Fibroblast of mammary gland (primary cell): ENCODE measurements at regions not wholly inside any gene's neighbourhood (a gene's known extent, or its start where the extent isn't known, plus 50 kb on each side); places are given as distances from the start of the nearest gene placed in this dataset.

ENCODE experiments used
- DNase-seq: peaks from one replicate; pipeline ENCODE4 v3.0.0-alpha.2; 2010; ENCODE audit warnings: low read depth
- H3K4me3 ChIP-seq: 2 replicates; pipeline ENCODE4 v1.5.1; 2011; ENCODE audit warnings: low read depth, mild to moderate bottlenecking, low read length, moderate library complexity; ENCODE audit not compliant: control insufficient read depth
- TF ChIP-seq, protein P1 (sequence below): conservative IDR thresholded peaks from 2 replicates; pipeline ENCODE4 v1.5.1; 2011; ENCODE audit warnings: low read depth, low read length, inconsistent platforms; ENCODE audit not compliant: control insufficient read depth, insufficient read depth

DNA sequence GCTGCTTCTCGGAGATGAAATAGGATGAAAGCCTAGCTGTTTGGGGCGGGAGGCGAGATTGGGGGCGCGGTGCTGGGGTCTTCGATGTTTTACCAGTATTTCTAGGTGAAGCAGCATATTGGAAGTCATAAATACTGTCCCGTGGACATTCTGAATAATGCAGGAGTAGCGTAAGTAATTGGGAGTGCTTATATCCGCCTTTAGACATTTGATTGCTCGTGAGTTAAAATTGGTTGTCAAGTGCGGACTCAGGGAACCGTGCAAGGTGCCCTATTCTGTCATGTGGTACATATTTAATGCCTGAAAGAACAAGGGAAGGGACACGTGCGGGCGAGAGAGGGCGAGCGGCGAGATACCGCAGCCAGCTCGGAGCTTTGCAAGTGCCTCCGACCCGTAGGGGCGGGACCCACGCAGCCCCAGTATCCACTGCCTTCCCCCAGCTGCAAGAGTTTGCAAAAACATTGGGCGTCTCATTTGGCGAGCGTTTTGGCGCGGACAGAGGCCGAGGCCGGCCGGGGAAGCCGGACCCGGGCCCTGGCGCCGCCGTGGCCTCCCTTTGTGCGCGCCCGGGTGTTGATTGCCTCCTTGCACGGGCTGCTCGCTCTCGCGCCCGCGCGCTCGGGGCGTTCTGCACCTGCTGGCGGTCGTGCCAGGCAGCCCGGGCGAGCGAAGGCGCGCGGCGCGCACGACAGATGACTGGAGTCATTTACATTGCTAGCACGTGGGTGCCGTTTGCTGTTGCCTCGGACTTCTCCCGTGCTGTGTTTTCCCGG, 849.8 kb upstream of the RBFOX1 start:
- DNase-seq = no peak
- TF ChIP-seq, protein P1, sequence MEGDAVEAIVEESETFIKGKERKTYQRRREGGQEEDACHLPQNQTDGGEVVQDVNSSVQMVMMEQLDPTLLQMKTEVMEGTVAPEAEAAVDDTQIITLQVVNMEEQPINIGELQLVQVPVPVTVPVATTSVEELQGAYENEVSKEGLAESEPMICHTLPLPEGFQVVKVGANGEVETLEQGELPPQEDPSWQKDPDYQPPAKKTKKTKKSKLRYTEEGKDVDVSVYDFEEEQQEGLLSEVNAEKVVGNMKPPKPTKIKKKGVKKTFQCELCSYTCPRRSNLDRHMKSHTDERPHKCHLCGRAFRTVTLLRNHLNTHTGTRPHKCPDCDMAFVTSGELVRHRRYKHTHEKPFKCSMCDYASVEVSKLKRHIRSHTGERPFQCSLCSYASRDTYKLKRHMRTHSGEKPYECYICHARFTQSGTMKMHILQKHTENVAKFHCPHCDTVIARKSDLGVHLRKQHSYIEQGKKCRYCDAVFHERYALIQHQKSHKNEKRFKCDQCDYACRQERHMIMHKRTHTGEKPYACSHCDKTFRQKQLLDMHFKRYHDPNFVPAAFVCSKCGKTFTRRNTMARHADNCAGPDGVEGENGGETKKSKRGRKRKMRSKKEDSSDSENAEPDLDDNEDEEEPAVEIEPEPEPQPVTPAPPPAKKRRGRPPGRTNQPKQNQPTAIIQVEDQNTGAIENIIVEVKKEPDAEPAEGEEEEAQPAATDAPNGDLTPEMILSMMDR = no peak

DNA sequence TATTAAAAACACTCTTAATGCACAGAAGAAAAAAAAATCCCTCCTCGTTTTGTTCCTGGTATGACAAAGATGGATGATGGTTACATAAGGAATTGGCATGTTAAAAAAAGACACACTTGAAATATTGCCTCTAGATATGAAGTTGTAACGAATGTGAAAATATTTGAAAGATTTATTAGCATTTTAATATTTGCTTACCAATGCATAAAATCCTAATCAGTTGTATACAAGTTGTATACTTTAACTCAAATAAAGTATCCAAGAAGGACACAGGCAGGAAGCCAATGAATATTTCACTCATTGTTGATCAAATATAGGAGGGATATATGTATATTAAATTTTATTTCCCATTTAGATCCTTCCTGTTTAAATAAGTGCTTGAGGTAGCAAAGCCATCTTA, 850.8 kb upstream of the RBFOX1 start:
- no peak for DNase-seq
- H3K4me3 ChIP-seq = no peak overlapping the region
- TF ChIP-seq, protein P1 = no peak

More for the DNA sequence above, 849.8 kb upstream of the RBFOX1 start:
- H3K4me3 ChIP-seq = no peak overlapping the region

DNA sequence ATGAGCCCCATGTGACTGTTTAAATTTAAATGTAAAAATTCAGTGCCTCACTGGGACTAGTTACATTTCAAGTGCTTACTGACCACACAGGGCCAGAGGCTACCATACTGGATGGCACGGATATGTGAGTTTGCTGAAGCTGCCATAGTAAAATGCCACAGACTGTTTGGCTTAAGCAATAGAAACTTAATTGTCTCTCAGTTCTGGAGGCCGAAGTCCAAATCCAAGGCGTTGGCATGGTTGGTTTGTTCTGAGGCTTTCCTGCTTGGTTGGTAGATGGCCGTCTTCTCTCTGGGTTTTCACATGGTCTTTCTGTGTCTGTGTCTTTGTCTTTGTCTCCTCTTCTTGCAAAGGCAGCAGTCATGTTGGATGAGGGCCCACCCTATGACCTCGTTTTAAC, 878.9 kb upstream of the RBFOX1 start:
- DNase-seq = no peak
- TF ChIP-seq, protein P1 = no peak
- no peak overlapping the region for H3K4me3 ChIP-seq

DNA sequence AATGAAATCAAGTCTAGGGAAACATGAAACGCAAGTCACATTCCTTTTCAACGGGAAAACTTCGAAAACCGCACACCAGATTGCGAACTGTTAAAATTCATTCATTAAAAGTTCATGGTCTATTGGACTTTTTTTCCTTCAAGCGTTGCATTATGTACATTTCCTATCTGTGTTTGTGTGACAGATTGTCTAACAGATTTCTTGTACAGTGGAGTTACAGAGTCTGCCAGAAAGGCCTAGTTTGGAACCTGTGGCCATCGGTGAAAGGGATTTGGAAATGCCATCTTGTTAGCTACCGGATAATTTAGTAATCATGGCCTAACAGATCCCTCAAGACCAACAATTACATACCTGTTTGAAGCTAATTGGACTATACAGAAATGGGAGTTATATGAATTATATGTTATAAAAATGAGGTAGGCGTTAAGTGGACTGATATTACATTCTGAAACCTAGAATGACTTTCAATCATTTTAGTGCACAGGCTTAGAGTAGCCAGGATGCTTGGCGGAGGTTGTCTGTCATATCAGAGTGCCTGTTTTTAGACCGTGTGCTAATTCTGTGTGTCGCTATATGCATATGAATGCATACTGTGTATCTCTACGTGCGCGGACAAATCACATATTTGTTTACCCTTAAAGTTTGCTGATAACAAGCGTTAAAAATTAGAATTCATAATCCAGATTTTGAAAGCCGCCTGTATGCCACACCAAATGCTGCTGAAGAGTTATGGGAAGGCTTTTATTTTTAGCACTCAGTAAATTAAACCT, 885.4 kb upstream of the RBFOX1 start:
- no peak for DNase-seq
- TF ChIP-seq, protein P1 = no peak
- H3K4me3 ChIP-seq = no peak overlapping the region

DNA sequence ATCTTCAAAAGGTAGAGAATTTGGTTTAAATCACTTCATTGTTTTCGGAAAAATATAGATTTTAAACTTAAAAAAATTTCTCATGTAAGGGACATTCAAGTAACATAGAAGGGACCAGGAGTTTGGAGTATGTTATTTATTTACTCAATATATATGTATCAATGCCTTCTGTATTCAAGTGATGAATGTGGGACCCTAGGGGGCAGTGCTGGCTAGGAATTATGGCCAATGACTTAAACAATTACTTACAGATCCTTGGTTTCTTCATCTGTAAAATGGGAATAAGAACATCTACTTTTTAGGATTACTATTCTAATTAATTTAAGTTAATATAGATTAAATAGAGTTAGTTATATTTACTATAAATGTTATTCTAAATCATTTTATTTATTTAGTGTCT, 886.3 kb upstream of the RBFOX1 start:
- TF ChIP-seq, protein P1 = no peak
- no peak overlapping the region for H3K4me3 ChIP-seq
- no peak for DNase-seq

DNA sequence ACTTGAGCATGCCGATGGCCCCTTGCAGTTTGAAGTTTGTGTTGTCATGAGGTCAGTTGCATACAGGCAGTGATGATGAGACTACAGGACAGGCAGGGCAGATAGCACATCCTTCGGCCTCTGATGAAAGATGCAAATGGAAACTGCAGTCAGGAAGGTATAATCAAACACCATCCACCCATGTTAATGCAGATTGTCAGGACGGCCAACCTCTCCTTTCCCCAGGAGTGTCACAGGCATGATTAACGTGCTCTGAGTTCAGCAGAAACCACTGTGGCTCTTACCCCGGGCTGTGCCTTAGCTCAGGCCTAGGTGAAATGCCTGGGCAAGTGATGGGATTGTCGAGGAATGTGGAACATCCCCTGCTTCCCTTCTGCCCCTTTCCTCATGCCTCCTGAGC, 893.5 kb upstream of the RBFOX1 start:
- H3K4me3 ChIP-seq = no peak overlapping the region
- TF ChIP-seq, protein P1 = no peak

More for the DNA sequence above, 893.5 kb upstream of the RBFOX1 start:
- no peak for DNase-seq
